COLO668 (cell line): ENCODE measurements at regions not wholly inside any gene's neighbourhood (a gene's known extent, or its start where the extent isn't known, plus 50 kb on each side); places are given as distances from the start of the nearest gene placed in this dataset.
"Not testable (repeated sequence)": the region's sequence is repeated elsewhere in the genome, so short reads cannot be mapped to it uniquely, and the experiment has no call there.

Experiments used
- DNase-seq: peaks from one replicate; lab custom pipeline; 2025; ENCODE audit not compliant: unreplicated experiment; lab: John Stamatoyannopoulos, UW

DNA sequence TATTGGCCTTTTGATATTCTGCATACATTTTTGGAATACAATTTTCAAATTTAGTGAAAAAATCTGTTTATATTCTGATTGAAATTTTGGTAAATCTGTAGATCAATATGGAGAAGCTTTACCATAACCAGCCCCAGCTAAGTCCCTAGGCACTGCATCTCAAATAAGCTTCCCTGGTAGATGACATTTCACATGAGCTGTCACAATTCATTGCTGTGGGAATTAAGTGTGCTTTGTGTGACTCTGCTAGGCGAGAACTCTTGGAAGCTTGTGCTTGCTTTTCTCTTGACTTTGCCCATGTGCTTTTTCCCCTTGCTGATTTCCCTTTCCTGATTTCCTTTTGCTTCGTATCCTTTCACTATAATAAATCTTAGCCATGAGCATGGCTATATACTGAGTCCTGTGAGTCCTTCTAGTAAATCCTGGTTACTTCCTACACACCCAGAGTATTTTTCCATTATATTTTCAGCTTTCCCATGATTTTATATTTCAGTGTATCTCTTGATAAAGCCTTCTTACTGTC is 166.5 kb upstream of the MMS22L start:
- DNase-seq = no peak

DNA sequence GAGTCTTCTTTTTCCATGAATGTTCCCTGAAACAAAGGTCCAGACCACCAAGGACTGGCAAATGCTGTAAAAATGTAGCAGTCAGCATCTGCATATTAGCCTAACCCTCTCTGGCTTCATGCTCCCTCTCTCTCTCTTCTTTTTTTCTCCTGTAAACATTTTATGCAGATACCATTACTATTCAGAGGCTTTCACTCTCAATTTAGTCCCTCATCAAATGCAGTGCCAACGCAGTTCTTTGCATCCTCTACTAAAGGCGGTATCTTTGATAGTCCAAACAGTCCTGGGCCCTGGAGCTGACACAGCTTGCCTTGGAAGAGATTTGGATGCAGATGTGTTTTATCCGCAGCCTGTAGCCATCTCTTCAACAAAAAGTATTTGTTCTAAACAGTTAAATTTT is 167.1 kb upstream of the MMS22L start:
- no peak for DNase-seq

DNA sequence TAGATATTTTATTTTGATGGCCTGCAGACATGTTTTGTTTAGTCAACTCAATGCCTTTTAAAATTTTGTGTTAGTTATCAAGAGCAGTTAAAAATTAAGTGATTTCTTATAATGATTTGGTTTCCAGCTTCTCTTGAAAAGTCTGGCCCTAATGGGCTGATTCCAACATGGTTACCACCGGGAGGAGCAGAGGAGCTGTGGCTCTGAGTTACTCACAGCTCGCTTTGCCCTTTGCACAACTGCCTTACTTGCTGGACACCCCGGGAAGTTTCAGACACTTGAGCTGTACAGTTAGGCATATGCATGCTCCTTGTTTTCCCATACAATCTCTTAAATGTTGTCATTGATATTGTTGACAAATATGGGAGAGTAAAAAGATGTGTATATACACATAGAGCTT is 173.1 kb upstream of the MMS22L start:
- DNase-seq = no peak

DNA sequence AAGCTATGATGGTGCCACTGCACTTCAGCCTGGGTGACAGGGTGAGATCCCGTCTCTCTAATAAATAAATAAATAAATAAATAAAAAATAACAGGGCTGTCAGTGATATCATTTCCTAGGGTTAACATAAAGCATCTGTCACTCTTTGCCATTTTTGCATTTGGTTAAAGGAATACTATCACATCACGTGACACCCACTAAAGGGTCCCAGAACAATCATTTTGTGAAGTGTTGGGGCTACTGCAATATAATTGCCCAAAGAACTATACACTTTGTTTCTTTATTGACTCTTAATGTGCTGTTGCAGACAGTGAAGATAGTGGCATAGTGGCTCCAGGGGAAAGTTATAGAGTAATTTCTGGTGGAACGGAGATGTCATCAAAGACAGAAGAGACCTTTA is 176.5 kb upstream of the MMS22L start:
- DNase-seq = no peak

DNA sequence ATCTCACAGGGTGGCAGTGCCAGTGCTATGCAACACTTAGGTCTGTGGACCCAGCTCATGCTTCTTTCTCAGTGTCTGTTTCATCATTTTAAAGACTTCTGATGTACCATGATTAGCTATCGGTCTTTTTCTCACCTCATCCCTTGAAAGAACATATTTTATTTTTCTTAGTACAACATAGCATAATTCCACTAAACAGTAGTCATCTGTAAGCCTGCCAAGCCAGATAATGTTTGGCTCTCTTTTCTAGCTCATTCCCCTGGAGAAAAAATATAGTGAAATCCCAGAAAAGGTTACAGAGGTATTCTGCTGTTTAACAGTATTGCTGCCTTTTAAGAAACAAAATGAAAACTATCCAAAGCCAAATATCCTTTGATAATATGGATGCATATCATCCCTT is 177.0 kb upstream of the MMS22L start:
- no peak for DNase-seq

DNA sequence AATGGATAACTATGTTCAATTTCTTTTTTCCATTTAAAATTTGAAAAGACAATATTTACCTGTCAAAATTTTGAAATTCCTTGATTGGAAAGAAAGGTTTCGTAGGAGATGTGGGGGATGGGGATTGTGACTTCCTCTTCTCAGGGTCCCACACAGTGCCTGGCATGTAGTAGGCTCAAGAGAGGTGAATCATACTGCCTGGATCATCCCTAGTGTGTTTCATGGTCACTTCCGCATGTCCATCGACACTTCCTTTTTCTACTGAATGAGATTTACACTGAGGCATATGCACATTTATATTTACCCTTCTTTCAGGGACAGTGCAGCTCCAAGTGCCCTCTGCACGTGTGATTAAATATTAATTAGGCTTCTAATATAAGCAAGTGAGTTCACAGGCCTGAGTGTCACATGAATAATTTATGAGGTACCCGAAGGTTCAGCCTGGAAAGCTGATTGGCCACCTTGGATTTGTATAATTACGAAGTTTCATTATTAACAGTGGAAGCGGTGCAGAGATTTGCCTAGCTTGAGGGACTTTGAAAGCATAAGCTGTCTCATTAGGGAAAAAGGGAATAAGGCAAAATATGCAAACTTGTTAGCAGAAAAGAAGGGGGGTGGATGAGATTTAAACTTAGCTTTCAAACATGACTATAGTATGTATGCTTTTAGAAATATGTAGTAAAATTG is 177.5 kb upstream of the MMS22L start:
- DNase-seq = no peak

DNA sequence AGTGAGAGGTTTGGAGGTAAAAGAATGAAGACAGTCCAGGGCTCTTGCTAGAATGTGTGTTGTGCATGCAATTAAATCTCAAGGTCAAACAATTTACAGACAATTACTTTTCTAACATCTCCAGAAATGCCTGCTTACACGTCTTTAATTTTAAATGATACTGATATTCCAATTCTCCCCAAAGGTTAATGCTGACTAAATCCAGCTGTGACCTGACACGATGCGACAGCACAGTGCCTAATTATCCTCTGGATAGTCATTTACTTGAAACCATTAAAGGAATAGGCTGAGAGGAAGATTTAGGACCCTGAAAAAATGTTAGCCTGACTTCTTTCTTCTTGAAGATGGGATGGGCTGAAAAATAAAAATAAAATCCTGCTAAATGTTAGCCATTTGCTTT is 178.2 kb upstream of the MMS22L start:
- DNase-seq = no peak

DNA sequence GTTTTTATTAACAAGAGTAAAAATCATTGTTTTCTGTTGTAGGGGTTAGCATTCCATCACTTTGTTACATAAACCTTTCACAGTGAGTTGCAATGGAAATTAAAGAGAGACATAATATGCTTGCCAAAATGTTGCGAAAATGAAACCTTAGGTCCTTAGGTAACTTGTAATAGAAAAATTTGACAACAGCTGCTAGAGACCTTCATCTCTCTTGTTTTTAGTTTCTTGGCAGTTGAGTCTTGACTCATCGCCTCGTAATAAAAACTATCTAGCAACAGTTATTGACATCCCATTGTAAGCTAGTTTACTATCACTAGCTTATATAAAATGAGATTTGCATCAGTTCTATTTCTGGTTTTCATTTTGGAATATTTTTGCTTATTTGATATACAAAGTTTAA is 179.0 kb upstream of the MMS22L start:
- DNase-seq = no peak

DNA sequence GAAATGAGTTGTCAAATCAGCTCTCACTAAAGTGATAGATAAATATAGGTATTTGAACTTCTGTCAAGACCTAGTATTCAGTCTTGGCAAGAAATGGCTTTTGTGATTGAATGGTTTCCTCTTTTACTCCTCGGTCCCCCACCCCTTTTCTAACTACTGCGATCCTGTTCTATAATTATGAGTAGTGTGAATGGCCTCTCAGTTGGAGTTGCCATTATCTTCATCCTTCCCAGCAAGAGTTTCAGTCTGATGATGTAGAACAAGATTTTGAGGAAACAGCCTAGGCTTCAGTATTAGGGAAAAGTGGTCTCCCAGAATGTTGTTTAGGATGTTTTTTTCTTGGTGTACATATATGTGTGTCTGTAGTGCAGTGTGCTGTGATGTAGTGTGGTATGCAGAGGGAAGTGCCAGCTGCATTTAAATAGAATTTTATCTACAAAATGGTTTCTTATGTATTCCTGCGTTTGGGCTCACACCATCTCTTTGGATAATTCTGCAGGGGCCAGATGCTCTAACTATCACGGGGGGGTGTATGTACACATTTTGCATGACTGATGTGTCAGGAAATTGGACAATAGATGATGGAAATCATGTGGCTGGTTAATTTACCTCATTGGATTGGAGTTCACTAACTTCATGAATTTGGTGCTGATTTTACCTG is 180.1 kb upstream of the MMS22L start:
- no peak for DNase-seq

DNA sequence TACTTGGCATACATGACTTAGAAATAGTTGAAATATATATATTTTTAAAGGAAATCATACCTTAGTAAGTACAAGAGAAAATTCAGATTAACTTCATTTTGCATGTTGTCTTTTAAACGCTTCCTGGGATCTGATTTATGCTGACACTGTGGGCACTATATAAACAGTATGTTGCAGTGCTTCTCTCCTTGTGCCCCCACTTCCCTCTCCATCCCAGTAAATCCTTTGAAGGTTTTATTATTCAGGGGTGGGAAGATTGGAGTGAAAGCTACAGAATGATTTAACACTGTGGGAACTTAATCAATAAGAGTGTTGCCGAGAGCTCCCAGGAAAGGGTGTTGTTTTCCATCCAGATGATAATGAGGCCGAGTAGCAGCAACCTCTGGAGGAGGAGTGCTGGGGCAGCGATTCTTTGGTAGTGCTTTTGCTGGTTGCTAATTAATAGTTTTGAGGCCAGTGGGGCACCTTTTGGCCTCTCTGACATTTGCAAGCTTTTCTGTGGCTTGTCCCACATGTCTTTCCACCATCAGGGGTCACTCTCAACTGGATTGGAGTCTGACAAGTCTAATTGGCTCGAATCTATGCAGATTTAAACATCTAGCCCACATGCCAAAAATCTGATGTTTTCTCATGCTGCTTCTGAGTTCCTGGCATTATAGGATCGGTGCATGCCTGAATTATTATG is 183.0 kb upstream of the MMS22L start:
- DNase-seq = no peak

DNA sequence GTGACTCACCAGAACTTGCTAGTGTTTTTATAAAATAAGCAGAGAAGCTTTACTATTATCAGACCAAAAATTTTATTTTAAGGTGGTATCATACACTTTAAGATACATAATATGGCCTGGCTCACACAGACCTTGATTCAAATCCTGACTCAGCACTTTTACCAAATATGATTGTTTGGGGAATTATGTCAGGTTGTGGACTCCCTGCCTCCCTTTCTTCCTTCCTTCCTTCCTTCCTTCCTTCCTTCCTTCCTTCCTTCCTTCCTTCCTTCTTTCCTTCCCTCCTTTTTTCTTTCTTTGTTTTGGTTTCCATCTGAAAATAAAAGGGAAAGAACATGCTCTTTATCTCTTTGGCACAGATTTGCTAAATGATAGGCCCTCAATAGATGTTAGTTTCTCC is 186.0 kb upstream of the MMS22L start:
- DNase-seq = no peak

DNA sequence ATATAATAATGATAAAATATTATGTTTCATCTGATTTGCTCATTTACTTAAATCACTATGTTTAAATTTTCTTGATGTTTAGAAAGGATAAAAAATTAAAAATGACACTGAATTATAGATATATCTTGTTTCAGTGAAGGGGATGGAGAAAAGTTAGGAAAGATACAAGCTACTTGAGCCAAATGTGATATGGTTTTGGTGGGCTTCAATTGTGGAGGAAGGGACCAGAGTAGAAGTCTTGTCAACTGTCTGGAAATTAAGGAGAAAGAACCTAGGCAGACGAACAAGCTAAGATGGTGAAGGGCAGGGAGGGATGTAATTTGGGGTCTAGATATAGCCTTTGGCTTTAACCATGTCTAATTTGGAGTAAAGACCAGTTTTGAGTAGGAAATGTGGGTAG is 186.4 kb upstream of the MMS22L start:
- no peak for DNase-seq

DNA sequence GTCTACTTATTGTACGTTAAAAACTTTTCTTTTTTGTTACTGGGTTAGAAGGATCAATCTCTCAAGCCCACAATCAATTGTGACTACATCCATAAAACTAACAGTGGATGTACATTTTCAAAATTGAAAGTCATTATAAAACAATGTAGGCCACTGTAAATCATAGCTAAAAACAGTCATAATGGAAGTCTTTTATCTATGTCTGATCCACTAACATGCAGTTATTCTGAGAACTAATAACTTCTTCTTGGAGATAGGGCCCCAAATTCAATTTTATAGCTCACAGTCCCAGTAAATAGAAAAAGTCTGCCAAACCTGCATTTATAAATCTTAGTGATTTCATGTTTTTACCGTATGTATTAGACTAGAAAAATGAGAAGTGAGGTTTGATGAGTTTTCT is 187.3 kb upstream of the MMS22L start:
- DNase-seq = no peak

DNA sequence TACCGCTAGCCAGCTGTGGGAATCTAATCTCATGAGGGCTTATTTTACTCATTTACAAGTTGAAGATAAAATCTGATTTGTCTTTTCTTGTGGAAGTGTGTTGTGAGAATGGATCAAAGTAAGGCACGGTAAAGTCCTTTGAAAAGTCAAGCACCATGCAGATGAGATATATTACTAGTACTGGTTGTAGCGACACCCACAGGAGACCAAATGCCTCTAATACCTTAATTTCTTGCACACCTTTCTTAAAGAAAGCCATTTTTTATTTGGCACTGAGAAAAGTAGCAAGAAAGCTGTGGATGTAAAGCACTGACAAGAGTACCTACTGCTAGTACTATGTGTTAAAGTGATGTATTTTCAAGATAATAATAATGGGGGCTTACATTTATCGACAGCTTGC is 191.0 kb upstream of the MMS22L start:
- no peak for DNase-seq

DNA sequence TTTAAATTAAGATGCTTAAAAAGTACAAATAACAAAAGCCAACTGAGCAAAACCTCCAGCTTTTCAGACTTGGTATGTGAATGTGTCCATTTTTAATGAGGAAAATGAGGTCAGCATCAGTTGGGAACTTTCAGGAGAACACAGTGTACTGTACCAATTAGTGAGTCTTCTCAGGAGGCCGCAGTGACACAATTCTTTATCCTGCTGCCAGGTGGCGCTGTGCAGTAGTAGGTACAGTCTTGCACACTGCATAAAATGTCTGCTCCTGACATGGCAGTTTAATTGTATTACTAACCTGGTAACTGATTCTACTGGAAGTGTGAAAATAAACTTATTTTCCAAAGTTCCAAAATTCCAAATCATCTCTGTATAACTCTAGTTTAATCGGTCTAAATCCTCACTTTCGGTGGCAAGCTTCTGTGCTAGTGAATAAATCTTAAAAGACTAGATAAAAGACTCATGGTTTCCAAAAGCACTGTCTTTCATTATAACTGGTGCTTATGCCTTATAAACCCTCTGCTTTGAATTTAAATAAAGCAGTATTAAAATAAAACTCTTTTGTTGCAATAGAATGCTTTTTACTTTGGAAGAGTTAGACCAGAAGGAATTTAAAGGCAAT is 214.8 kb upstream of the MMS22L start:
- DNase-seq = peak; percentile 67

DNA sequence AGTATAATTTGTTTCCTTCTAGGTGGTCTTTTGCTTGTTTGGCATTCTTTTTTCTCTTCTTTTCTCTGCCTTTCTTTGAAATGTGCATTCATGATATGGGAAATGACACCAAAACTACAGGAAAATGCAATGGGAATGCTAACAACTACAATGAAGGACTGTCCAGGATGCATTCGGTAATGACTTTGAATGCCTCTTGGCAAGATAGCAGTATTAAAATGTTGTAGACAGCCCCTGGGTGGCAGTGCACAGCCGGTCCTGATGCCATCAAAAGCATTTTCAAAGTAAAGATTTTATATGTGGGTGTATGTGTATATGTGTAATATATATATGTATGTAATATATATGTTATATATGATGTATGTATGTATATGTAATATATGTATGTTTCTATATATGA is 218.8 kb upstream of the MMS22L start:
- DNase-seq = no peak

DNA sequence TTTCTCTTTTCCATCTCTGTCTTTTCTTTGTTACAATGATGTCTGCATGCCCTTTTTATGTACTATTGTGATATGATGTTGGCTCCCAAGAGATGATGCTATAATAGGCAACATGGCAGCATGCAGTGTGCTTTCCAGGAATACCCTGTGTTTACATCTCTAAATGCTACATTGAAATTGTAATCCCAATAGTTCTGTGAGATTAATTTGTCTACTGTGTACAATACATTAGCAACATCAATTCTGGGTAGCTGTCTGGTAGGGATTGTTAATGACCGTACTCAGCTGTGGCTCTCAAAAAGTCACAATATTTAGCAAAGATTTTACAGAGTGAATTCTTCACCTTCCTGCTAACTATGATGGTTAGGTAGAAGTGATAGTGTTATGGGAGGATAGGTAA is 225.6 kb upstream of the MMS22L start:
- no peak for DNase-seq

DNA sequence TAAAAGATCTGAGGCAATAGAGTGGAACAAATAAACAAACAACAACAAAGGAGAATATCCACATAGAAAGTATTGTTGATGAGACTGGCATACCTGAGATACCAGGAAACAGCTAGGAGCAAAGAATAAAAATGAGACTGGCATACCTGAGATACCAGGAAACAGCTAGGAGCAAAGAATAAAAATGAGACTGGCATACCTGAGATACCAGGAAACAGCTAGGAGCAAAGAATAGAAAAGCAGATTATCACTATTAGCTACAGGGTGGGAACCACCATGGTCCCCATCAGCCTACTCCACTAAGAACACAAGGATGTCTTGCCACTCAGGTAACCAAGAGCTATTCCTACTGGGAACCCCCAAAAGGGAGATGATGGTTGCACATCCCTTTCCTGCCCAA is 230.2 kb upstream of the MMS22L start:
- not testable (repeated sequence) for DNase-seq

DNA sequence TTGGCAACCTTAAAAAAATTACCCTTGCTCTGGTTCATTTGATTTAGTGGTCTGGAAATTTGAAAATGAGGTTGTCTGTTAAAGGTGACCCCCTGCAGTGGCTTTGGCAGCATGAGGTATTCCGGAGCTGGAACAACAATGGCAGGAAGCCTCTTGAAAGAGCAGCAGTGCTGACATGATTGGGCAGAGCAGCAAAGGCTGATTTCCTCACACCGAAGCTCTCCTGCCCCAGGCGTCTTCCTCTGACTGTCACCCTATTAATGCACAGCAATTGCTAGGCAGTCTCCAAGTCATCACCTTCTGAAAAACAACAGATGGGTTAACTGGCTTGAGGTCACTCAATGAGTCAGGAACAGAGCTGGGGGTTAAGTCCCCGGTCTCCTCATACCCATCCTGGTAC is 241.8 kb upstream of the MMS22L start:
- DNase-seq = no peak

DNA sequence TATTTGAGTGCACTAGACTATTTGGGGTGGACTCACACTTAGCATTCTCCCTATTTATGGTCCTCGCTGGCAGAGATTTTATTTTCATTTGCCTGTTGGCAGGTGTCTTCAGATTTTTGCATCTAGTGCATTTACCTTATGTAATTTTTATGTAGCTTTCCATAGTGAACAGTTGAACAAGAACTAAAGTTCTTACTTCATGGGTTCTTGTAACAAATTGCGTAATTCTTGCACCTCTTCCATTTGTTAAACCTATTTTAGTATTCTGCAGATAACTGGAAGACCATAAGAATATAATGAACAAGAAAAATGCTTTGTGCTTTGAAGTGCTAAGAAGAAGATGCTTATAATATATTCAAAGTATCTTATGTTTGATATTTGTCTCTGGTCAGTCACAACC is 252.8 kb upstream of the MMS22L start:
- no peak for DNase-seq

DNA sequence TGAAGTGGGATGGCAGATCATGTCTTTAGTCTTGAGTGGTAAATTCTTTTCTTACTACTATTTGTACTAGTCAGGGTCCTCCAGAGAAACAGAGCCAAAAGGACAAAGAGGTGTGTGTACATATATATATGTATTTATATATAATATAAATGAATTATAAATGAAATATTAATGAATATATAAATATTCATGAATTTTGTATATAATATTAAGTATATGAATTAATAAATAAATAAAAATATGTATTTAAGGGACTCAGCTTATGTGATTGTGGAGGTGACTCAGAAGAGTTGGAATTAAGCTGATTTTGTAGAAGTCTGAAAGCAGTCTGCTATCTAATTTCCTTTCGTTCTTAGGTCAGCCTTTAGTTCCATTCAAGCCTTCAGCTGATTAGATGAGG is 265.3 kb upstream of the MMS22L start:
- no peak for DNase-seq

DNA sequence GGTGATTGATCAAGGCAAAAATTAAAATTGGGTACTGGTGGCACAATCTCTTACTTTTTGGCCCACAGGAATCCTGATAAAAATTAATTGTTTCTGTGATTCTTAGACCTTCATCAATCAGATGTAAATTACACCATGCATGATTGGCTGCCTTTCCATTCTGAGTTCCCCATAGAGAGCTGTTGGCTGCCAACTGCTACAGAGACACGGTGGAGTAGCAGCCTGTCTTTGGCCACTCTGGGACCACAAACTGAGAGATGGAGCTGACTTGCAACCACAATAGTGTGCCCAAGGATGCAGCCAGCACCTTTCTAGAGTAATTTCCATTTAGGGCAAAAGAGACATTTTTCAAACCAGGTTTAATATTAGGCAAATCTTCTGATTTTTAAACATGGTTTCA is 274.3 kb upstream of the MMS22L start:
- no peak for DNase-seq
